GM18499 (cell line): ENCODE measurements at regions not wholly inside any gene's neighbourhood (a gene's known extent, or its start where the extent isn't known, plus 50 kb on each side); places are given as distances from the start of the nearest gene placed in this dataset.
"Not testable (repeated sequence)": the region's sequence is repeated elsewhere in the genome, so short reads cannot be mapped to it uniquely, and the experiment has no call there.

Source experiments
- ATAC-seq: cut with Tn5 transposase; IDR thresholded peaks from one replicate; pipeline ENCODE4 v1.9.1; 2021; ENCODE audit warnings: moderate number of reproducible peaks; ENCODE audit not compliant: insufficient read depth, unreplicated experiment

GRCh38 chr4:127335073-127335620 is 297.6 kb upstream of the INTU start:
- ATAC-seq, result no peak

GRCh38 chr4:127335732-127336131 is 297.0 kb upstream of the INTU start:
- no peak for ATAC-seq

GRCh38 chr4:127343123-127343522 is 289.6 kb upstream of the INTU start:
- not testable (repeated sequence) for ATAC-seq

- ATAC-seq, result no peak
Observed at GRCh38 chr4:127344071-127344470, 288.7 kb upstream of the INTU start.

- ATAC-seq, result no peak
Observed at GRCh38 chr4:127347936-127348335, 284.8 kb upstream of the INTU start.

GRCh38 chr4:127352220-127353113 is 280.3 kb upstream of the INTU start:
- ATAC-seq, result no peak

GRCh38 chr4:127355743-127356142 is 277.0 kb upstream of the INTU start:
- ATAC-seq, result no peak

GRCh38 chr4:127357765-127358164 is 275.0 kb upstream of the INTU start:
- no peak for ATAC-seq

- ATAC-seq, result no peak
Observed at GRCh38 chr4:127362686-127363085, 270.1 kb upstream of the INTU start.

- no peak for ATAC-seq
Observed at GRCh38 chr4:127364397-127364796, 268.4 kb upstream of the INTU start.

GRCh38 chr4:127364911-127365310 is 267.8 kb upstream of the INTU start:
- ATAC-seq, result no peak

GRCh38 chr4:127370604-127371003 is 262.2 kb upstream of the INTU start:
- no peak for ATAC-seq

- ATAC-seq, result no peak
Observed at GRCh38 chr4:127379499-127379898, 253.3 kb upstream of the INTU start.

GRCh38 chr4:127379948-127380347 is 252.8 kb upstream of the INTU start:
- not testable (repeated sequence) for ATAC-seq

- ATAC-seq, result no peak
Observed at GRCh38 chr4:127383666-127384065, 249.1 kb upstream of the INTU start.

- ATAC-seq, result no peak
Observed at GRCh38 chr4:127394516-127394915, 238.2 kb upstream of the INTU start.

- no peak for ATAC-seq
Observed at GRCh38 chr4:127400276-127400675, 232.5 kb upstream of the INTU start.

- ATAC-seq, result peak; percentile 74
Observed at GRCh38 chr4:127400731-127401346, 231.9 kb upstream of the INTU start.

- ATAC-seq, result no peak
Observed at GRCh38 chr4:127403471-127404084, 229.2 kb upstream of the INTU start.

- ATAC-seq, result no peak
Observed at GRCh38 chr4:127406187-127406586, 226.6 kb upstream of the INTU start.

- not testable (repeated sequence) for ATAC-seq
Observed at GRCh38 chr4:127407572-127407971, 225.2 kb upstream of the INTU start.
